Type B pancreatic cell (in vitro differentiated cells): ENCODE measurements at regions not wholly inside any gene's neighbourhood (a gene's known extent, or its start where the extent isn't known, plus 50 kb on each side); places are given as distances from the start of the nearest gene placed in this dataset.
A peak's percentile ranks its signal among the peaks of the same experiment; 100 is the strongest.

Experiments used
- DNase-seq: peaks from one replicate; pipeline ENCODE4 v3.0.0; 2021; ENCODE audit warnings: mixed read lengths; ENCODE audit not compliant: unreplicated experiment; ENCODE audit errors: extremely low spot score
- H3K27ac Mint-ChIP-seq: 2 replicates; pipeline ENCODE4 v1.8.0; 2021; ENCODE audit warnings: mild to moderate bottlenecking, mixed read lengths
- H3K27me3 Mint-ChIP-seq: 2 replicates; pipeline ENCODE4 v1.8.0; 2021; ENCODE audit warnings: mixed read lengths
- H3K36me3 Mint-ChIP-seq: 2 replicates; pipeline ENCODE4 v1.8.0; 2021; ENCODE audit warnings: mixed read lengths
- H3K4me1 Mint-ChIP-seq: one replicate; pipeline ENCODE4 v1.8.0; 2021; ENCODE audit warnings: mixed read lengths; ENCODE audit not compliant: unreplicated experiment
- H3K4me3 Mint-ChIP-seq: 2 replicates; pipeline ENCODE4 v1.8.0; 2021; ENCODE audit warnings: mild to moderate bottlenecking, mixed read lengths
- H3K9me3 Mint-ChIP-seq: 2 replicates; pipeline ENCODE4 v1.8.0; 2021; ENCODE audit warnings: mixed read lengths
- CTCF ChIP-seq: fragments of 200-600 bp; sonication (generic); conservative IDR thresholded peaks from 2 replicates; pipeline ENCODE4 v1.5.0; 2021; ENCODE audit warnings: antibody characterized with exemption, mild to moderate bottlenecking

- Mint-ChIP-seq H3K4me3 (no peak overlapping the region), H3K4me1 (peaks cover 10% of the 10 kb centered on the region), H3K27me3 (peaks cover 26% of the 10 kb centered on the region), H3K27ac (no peak overlapping the region), H3K9me3 (peaks cover 7% of the 10 kb centered on the region), H3K36me3 (no peaks in the 10 kb centered on the region)
- no peak for TF ChIP-seq CTCF
- DNase-seq: peak; percentile 37
These were observed 149.7 kb downstream of the MRPL14 start for GRCh38 chr6:43977404-43978111.

- Mint-ChIP-seq H3K27ac (no peak overlapping the region), H3K4me1 (peaks cover 14% of the 10 kb centered on the region), H3K36me3 (no peaks in the 10 kb centered on the region), H3K4me3 (no peak overlapping the region), H3K9me3 (peaks cover 9% of the 10 kb centered on the region), H3K27me3 (peaks cover 28% of the 10 kb centered on the region)
- TF ChIP-seq CTCF: no peak
- DNase-seq: peak; percentile 1
These were observed 150.4 kb downstream of the MRPL14 start for GRCh38 chr6:43976706-43977403.

- Mint-ChIP-seq H3K4me1 (peaks cover 20% of the 10 kb centered on the region), H3K9me3 (peaks cover 12% of the 10 kb centered on the region), H3K4me3 (no peak overlapping the region), H3K36me3 (no peaks in the 10 kb centered on the region), H3K27me3 (peaks cover 20% of the 10 kb centered on the region), H3K27ac (no peak overlapping the region)
- DNase-seq: no peak
- no peak for TF ChIP-seq CTCF
These were observed 152.5 kb downstream of the MRPL14 start for GRCh38 chr6:43974643-43975230.

GRCh38 chr6:43973357-43973756 is 153.9 kb downstream of the MRPL14 start:
- Mint-ChIP-seq H3K27ac (no peak overlapping the region), H3K36me3 (no peaks in the 10 kb centered on the region), H3K4me1 (peaks cover 23% of the 10 kb centered on the region), H3K4me3 (no peak overlapping the region), H3K27me3 (peaks cover 14% of the 10 kb centered on the region), H3K9me3 (peaks cover 12% of the 10 kb centered on the region)
- DNase-seq: peak; percentile 50
- no peak for TF ChIP-seq CTCF

GRCh38 chr6:43972913-43973300 is 154.3 kb downstream of the MRPL14 start:
- Mint-ChIP-seq H3K27me3 (peaks cover 14% of the 10 kb centered on the region), H3K36me3 (no peaks in the 10 kb centered on the region), H3K9me3 (peaks cover 12% of the 10 kb centered on the region), H3K4me1 (peaks cover 24% of the 10 kb centered on the region), H3K27ac (no peak overlapping the region), H3K4me3 (no peak overlapping the region)
- peak; percentile 42 for DNase-seq
- TF ChIP-seq CTCF: no peak
